ENCODE measurements at regions not wholly inside any gene's neighbourhood (a gene's known extent, or its start where the extent isn't known, plus 50 kb on each side); places are given as distances from the start of the nearest gene placed in this dataset.

DNA sequence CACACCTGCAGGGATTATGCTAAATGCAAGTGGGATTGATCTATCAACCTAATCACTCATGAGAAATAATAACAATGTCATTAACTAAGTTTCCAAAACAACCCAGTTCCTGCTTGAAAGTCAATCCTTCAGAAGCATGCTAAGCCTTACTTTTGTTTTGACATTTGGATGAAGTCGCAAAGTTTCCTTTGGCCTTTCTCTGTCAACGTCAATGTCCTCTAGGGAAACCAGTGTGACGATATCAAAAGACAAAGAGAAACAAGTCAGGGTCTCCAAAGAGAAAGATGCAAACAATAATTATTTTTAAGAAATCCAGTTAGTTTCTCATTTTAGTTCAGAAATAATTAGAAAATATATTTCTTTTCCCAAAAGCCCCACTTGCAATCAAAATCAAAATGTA, 86.7 kb upstream of the SRD5A3 start:
- CTCF ChIA-PET, result no interaction called here
- POLR2A ChIA-PET, result no interaction called here
- DNase-seq, result no peak

DNA sequence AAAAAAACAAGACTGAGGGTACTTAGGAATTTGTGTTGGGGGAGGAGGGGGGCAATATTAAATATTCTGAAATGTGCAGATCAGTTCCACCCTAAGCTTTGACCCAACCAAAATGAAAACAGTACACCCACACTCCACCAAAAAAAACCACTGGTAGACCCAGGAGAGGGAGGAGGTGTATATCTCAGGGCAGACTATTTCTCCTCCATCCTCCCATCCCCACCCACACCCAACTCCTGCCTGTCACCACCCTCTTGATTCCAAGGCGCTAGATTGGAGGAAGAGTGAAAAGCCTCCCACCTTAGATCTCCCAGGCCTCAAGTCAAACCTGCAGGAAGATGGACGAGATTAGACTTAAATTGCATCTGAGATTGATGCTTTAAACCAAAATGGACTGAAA, 76.6 kb upstream of the SRD5A3 start:
- ChIA-PET CTCF (no interaction called here), POLR2A (no interaction called here)
- WGBS (ENCODE audit: insufficient coverage), result no CpG with 5 or more reads among the region's 2 CpGs

More for the DNA sequence above, 86.7 kb upstream of the SRD5A3 start:
- peaks cover 0 to 5% (median 2%) of the 10 kb centered on the region in 5 experiments for H3K9me3 ChIP-seq (ENCODE audit: control extremely low read depth in 1 of 5, control insufficient read depth in 4 of 5, insufficient read depth in 2 of 5, low read depth in 1 of 5, low read length in 4 of 5)
- WGBS (ENCODE audit: insufficient coverage), result no CpG with 5 or more reads among the region's 3 CpGs
- no peaks in the 10 kb centered on the region for H3K36me3 ChIP-seq (ENCODE audit: control insufficient read depth in 4 of 4, insufficient read depth in 4 of 4, low read length in 3 of 4)
- peaks cover 0 to 9% (median 3%) of the 10 kb centered on the region in 5 experiments for H3K27me3 ChIP-seq (replicated peaks in 2 of 5; ENCODE audit: control insufficient read depth in 4 of 5, insufficient read depth in 5 of 5, low read length in 4 of 5)
- no peak overlapping the region for H3K4me3 ChIP-seq (ENCODE audit: control insufficient read depth in 1 of 7, extremely low read depth in 1 of 7, insufficient read depth in 4 of 7, low read depth in 2 of 7, low read length in 6 of 7)
- no peak overlapping the region for H3K27ac ChIP-seq (ENCODE audit: insufficient read depth in 1 of 2, low read depth in 1 of 2, low read length in 2 of 2, poor library complexity in 1 of 2, severe bottlenecking in 2 of 2)
- H3K4me1 ChIP-seq (ENCODE audit: control extremely low read depth in 1 of 4, control insufficient read depth in 4 of 4, insufficient read depth in 4 of 4, low read length in 3 of 4), result peaks cover 0 to 5% (median 0%) of the 10 kb centered on the region in 4 experiments

DNA sequence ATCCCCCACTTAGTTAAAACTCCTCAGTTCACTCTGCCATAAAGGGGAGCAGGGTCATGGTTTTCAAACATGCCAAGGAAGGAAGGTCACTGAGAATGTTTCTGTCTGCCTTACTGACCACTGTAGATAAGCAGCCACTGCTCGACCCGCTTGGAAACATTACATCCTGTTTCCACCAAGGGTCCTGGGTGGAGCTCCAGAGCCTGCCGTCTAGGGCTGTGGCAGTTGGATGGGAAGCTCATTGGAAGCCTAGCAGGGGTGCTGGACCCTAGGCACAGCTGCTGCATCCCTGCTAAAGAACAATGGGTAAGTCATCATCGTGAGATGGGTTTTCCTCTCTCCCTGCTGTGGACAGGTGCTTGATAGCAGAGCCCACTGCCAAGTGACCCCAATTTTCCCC, 76.0 kb upstream of the SRD5A3 start:
- no peak for DNase-seq
- Histone ChIP-seq H3K4me3 (ENCODE audit: control insufficient read depth in 1 of 7, extremely low read depth in 1 of 7, insufficient read depth in 4 of 7, low read depth in 2 of 7, low read length in 6 of 7) (no peak overlapping the region), H3K9me3 (ENCODE audit: control extremely low read depth in 1 of 5, control insufficient read depth in 4 of 5, insufficient read depth in 2 of 5, low read depth in 1 of 5, low read length in 4 of 5) (no peaks in the 10 kb centered on the region), H3K27ac (ENCODE audit: insufficient read depth in 1 of 2, low read depth in 1 of 2, low read length in 2 of 2, poor library complexity in 1 of 2, severe bottlenecking in 2 of 2) (no peak overlapping the region), H3K4me1 (ENCODE audit: control extremely low read depth in 1 of 4, control insufficient read depth in 4 of 4, insufficient read depth in 4 of 4, low read length in 3 of 4) (no peaks in the 10 kb centered on the region), H3K36me3 (ENCODE audit: control insufficient read depth in 4 of 4, insufficient read depth in 4 of 4, low read length in 3 of 4) (no peaks in the 10 kb centered on the region), H3K27me3 (replicated peaks in 2 of 5; ENCODE audit: control insufficient read depth in 4 of 5, insufficient read depth in 5 of 5, low read length in 4 of 5) (peaks cover 2 to 22% (median 16%) of the 10 kb centered on the region in 5 experiments)
- POLR2A ChIA-PET, result no interaction called here
- CTCF ChIA-PET, result interaction anchor here (0.8 kb wide), 1 partner anchor 43 kb away, joined by 3 read pairs; no protein-coding TSS in a partner anchor
- 50% methylated on average over 3 of the region's 4 CpGs for WGBS (ENCODE audit: insufficient coverage)

More for the DNA sequence above, 76.6 kb upstream of the SRD5A3 start:
- Histone ChIP-seq H3K4me1 (ENCODE audit: control extremely low read depth in 1 of 4, control insufficient read depth in 4 of 4, insufficient read depth in 4 of 4, low read length in 3 of 4) (no peaks in the 10 kb centered on the region), H3K27me3 (replicated peaks in 2 of 5; ENCODE audit: control insufficient read depth in 4 of 5, insufficient read depth in 5 of 5, low read length in 4 of 5) (peaks cover 2 to 21% (median 13%) of the 10 kb centered on the region in 5 experiments), H3K27ac (ENCODE audit: insufficient read depth in 1 of 2, low read depth in 1 of 2, low read length in 2 of 2, poor library complexity in 1 of 2, severe bottlenecking in 2 of 2) (no peak overlapping the region), H3K9me3 (ENCODE audit: control extremely low read depth in 1 of 5, control insufficient read depth in 4 of 5, insufficient read depth in 2 of 5, low read depth in 1 of 5, low read length in 4 of 5) (no peaks in the 10 kb centered on the region), H3K36me3 (ENCODE audit: control insufficient read depth in 4 of 4, insufficient read depth in 4 of 4, low read length in 3 of 4) (no peaks in the 10 kb centered on the region), H3K4me3 (ENCODE audit: control insufficient read depth in 1 of 7, extremely low read depth in 1 of 7, insufficient read depth in 4 of 7, low read depth in 2 of 7, low read length in 6 of 7) (no peak overlapping the region)
- no peak for DNase-seq

DNA sequence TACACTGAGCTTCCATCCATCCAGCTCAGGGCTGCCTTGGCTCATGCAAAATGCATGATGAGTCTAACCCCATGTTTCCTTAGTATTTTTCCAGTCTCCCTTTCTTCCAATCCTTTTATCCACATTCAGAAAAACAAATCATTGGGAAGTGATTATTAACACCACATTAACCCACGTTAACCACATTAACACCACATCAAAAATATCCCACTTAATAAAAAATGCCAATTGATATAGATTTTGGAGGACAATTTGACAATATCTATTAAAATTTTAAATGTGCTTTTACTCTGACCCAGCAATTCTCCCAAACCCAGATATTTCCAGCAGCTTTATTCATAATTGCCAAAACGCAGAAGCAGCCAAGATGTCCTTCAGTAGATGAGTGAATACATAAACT, 75.6 kb upstream of the SRD5A3 start:
- Histone ChIP-seq H3K27ac (ENCODE audit: insufficient read depth in 1 of 2, low read depth in 1 of 2, low read length in 2 of 2, poor library complexity in 1 of 2, severe bottlenecking in 2 of 2) (no peak overlapping the region), H3K27me3 (replicated peaks in 2 of 5; ENCODE audit: control insufficient read depth in 4 of 5, insufficient read depth in 5 of 5, low read length in 4 of 5) (peaks cover 2 to 25% (median 17%) of the 10 kb centered on the region in 5 experiments), H3K4me1 (ENCODE audit: control extremely low read depth in 1 of 4, control insufficient read depth in 4 of 4, insufficient read depth in 4 of 4, low read length in 3 of 4) (no peaks in the 10 kb centered on the region), H3K36me3 (ENCODE audit: control insufficient read depth in 4 of 4, insufficient read depth in 4 of 4, low read length in 3 of 4) (no peaks in the 10 kb centered on the region), H3K9me3 (ENCODE audit: control extremely low read depth in 1 of 5, control insufficient read depth in 4 of 5, insufficient read depth in 2 of 5, low read depth in 1 of 5, low read length in 4 of 5) (no peaks in the 10 kb centered on the region), H3K4me3 (ENCODE audit: control insufficient read depth in 1 of 7, extremely low read depth in 1 of 7, insufficient read depth in 4 of 7, low read depth in 2 of 7, low read length in 6 of 7) (no peak overlapping the region)
- 100% methylated on average over 1 of the region's 2 CpGs for whole genome bisulfite sequencing (ENCODE audit: insufficient coverage)
- POLR2A ChIA-PET, result no interaction called here
- CTCF ChIA-PET, result interaction anchor here (0.8 kb wide), 1 partner anchor 42 kb away, joined by 3 read pairs; no protein-coding TSS in a partner anchor
- DNase-seq, result no peak

DNA sequence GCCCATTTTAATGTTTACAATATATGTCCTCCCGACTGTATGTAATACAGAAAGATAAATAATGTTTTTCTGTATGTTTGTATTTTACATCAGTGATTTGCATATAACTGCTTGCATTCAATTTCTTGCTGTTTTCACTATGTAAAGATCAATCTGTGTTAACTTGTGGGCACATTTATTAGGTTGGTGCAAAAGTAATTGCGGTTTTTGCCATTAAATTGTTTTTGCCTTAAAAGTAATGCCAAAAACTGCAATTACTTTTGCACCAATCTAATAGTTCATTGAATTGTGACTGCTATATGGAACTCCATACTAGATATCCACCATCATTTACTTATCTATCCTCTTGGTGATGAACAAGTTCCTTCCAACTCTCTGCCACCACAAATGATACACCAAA, 73.9 kb upstream of the SRD5A3 start:
- Histone ChIP-seq H3K9me3 (ENCODE audit: control extremely low read depth in 1 of 5, control insufficient read depth in 4 of 5, insufficient read depth in 2 of 5, low read depth in 1 of 5, low read length in 4 of 5) (no peaks in the 10 kb centered on the region), H3K36me3 (ENCODE audit: control insufficient read depth in 4 of 4, insufficient read depth in 4 of 4, low read length in 3 of 4) (no peaks in the 10 kb centered on the region), H3K27me3 (replicated peaks in 2 of 5; ENCODE audit: control insufficient read depth in 4 of 5, insufficient read depth in 5 of 5, low read length in 4 of 5) (peaks cover 0 to 23% (median 17%) of the 10 kb centered on the region in 5 experiments), H3K4me3 (ENCODE audit: control insufficient read depth in 1 of 7, extremely low read depth in 1 of 7, insufficient read depth in 4 of 7, low read depth in 2 of 7, low read length in 6 of 7) (no peak overlapping the region), H3K27ac (ENCODE audit: insufficient read depth in 1 of 2, low read depth in 1 of 2, low read length in 2 of 2, poor library complexity in 1 of 2, severe bottlenecking in 2 of 2) (no peak overlapping the region), H3K4me1 (ENCODE audit: control extremely low read depth in 1 of 4, control insufficient read depth in 4 of 4, insufficient read depth in 4 of 4, low read length in 3 of 4) (no peaks in the 10 kb centered on the region)
- POLR2A ChIA-PET, result no interaction called here
- CTCF ChIA-PET, result no interaction called here
- DNase-seq, result no peak
- no CpG with 5 or more reads among the region's 2 CpGs for WGBS (ENCODE audit: insufficient coverage)

DNA sequence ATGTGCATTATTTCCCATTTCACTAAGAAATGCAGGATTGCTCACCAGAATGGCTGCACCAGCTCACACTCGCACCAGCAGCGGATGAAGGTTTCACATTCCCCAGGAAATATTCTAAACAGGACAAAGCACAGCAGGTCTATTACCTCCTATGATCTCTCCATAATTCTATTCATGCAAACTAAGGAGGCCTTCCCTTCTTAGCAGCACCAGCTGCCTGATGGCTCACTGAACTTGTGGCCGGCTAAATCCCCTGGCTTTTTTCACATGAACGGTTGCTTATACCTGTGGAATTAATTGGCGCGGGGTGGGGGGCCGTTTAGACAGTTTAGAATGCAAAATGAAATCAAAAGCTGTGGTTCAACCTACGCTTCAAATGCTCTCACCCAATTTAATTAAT, 73.5 kb upstream of the SRD5A3 start:
- ChIA-PET POLR2A (no interaction called here), CTCF (interaction anchor here (1.5 kb wide), 1 partner anchor 10 kb away, joined by 3 read pairs; no protein-coding TSS in a partner anchor)
- Histone ChIP-seq H3K9me3 (ENCODE audit: control extremely low read depth in 1 of 5, control insufficient read depth in 4 of 5, insufficient read depth in 2 of 5, low read depth in 1 of 5, low read length in 4 of 5) (no peaks in the 10 kb centered on the region), H3K27me3 (replicated peaks in 2 of 5; ENCODE audit: control insufficient read depth in 4 of 5, insufficient read depth in 5 of 5, low read length in 4 of 5) (peaks cover 0 to 23% (median 14%) of the 10 kb centered on the region in 5 experiments), H3K36me3 (ENCODE audit: control insufficient read depth in 4 of 4, insufficient read depth in 4 of 4, low read length in 3 of 4) (no peaks in the 10 kb centered on the region), H3K4me1 (ENCODE audit: control extremely low read depth in 1 of 4, control insufficient read depth in 4 of 4, insufficient read depth in 4 of 4, low read length in 3 of 4) (no peaks in the 10 kb centered on the region), H3K27ac (ENCODE audit: insufficient read depth in 1 of 2, low read depth in 1 of 2, low read length in 2 of 2, poor library complexity in 1 of 2, severe bottlenecking in 2 of 2) (no peak overlapping the region), H3K4me3 (ENCODE audit: control insufficient read depth in 1 of 7, extremely low read depth in 1 of 7, insufficient read depth in 4 of 7, low read depth in 2 of 7, low read length in 6 of 7) (no peak overlapping the region)
- DNase-seq, result no peak
- WGBS (ENCODE audit: insufficient coverage), result 98% methylated on average over 8 of the region's 8 CpGs

DNA sequence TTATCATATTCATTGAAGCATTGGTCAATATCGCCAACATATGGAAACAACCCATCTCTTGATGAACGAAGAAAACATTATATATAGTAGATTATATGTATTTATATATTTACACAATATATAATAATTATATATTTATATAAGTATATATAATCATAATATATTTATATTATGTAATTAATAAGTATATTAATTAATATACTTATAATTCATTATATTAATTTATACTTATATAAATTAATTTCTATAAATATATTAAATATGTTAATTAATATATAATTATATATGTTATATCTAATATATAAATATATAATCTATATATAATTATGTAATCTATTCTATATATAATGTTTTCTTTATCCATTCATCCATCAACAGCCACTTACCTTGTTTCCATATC, 69.0 kb upstream of the SRD5A3 start:
- POLR2A ChIA-PET, result no interaction called here
- Histone ChIP-seq H3K4me3 (ENCODE audit: control insufficient read depth in 1 of 7, extremely low read depth in 1 of 7, insufficient read depth in 4 of 7, low read depth in 2 of 7, low read length in 6 of 7) (no peak overlapping the region), H3K27ac (ENCODE audit: insufficient read depth in 1 of 2, low read depth in 1 of 2, low read length in 2 of 2, poor library complexity in 1 of 2, severe bottlenecking in 2 of 2) (no peak overlapping the region), H3K4me1 (ENCODE audit: control extremely low read depth in 1 of 4, control insufficient read depth in 4 of 4, insufficient read depth in 4 of 4, low read length in 3 of 4) (no peaks in the 10 kb centered on the region), H3K27me3 (replicated peaks in 2 of 5; ENCODE audit: control insufficient read depth in 4 of 5, insufficient read depth in 5 of 5, low read length in 4 of 5) (peaks cover 0 to 11% (median 8%) of the 10 kb centered on the region in 5 experiments), H3K9me3 (ENCODE audit: control extremely low read depth in 1 of 5, control insufficient read depth in 4 of 5, insufficient read depth in 2 of 5, low read depth in 1 of 5, low read length in 4 of 5) (peaks cover 0 to 8% (median 0%) of the 10 kb centered on the region in 5 experiments), H3K36me3 (ENCODE audit: control insufficient read depth in 4 of 4, insufficient read depth in 4 of 4, low read length in 3 of 4) (no peaks in the 10 kb centered on the region)
- no CpG with 5 or more reads among the region's 2 CpGs for WGBS (ENCODE audit: insufficient coverage)
- DNase-seq, result no peak
- CTCF ChIA-PET, result no interaction called here

Measured in common myeloid progenitor, CD34-positive (primary cell).